GM06990 (cell line): ENCODE measurements at regions not wholly inside any gene's neighbourhood (a gene's known extent, or its start where the extent isn't known, plus 50 kb on each side); places are given as distances from the start of the nearest gene placed in this dataset.
"Not testable (repeated sequence)": the region's sequence is repeated elsewhere in the genome, so short reads cannot be mapped to it uniquely, and the experiment has no call there.

Experiments
- DNase-seq: peaks from one replicate; pipeline ENCODE4 v3.0.0-alpha.2; 2011; ENCODE audit not compliant: insufficient read length; ENCODE audit errors: extremely low read depth
- H3K27me3 ChIP-seq: replicated peaks from 2 replicates; pipeline ENCODE4 v1.6.0; 2011; ENCODE audit warnings: low read length; ENCODE audit not compliant: control insufficient read depth, insufficient read depth
- H3K36me3 ChIP-seq: 2 replicates; pipeline ENCODE4 v1.5.1; 2011; ENCODE audit warnings: low read length; ENCODE audit not compliant: control insufficient read depth, insufficient read depth
- H3K4me3 ChIP-seq: replicated peaks from 2 replicates; pipeline ENCODE4 v1.5.1; 2011; ENCODE audit warnings: low read depth, mild to moderate bottlenecking, control low read depth, low read length
- CTCF ChIP-seq: IDR thresholded peaks from 2 replicates; pipeline ENCODE4 v1.5.1; 2011; ENCODE audit warnings: low read length, control low read depth, mild to moderate bottlenecking, inconsistent platforms; ENCODE audit not compliant: insufficient read depth, poor library complexity, severe bottlenecking

GRCh38 chr14:106663805-106664410 lies 1137.5 kb downstream of the TMEM121 start:
- not testable (repeated sequence) for H3K27me3 ChIP-seq, H3K4me3 ChIP-seq, H3K36me3 ChIP-seq
- peak; percentile 97 for TF ChIP-seq CTCF
- peak; percentile 75 for DNase-seq

GRCh38 chr14:106665814-106666213 lies 1139.4 kb downstream of the TMEM121 start:
- H3K27me3 ChIP-seq, result no peaks in the 10 kb centered on the region
- DNase-seq, result peak; percentile 25
- H3K36me3 ChIP-seq, result no peaks in the 10 kb centered on the region
- no peak overlapping the region for H3K4me3 ChIP-seq
- peak; percentile 47 for TF ChIP-seq CTCF

- H3K36me3 ChIP-seq, result no peaks in the 10 kb centered on the region
- H3K27me3 ChIP-seq, result no peaks in the 10 kb centered on the region
- no peak for DNase-seq
- no peak overlapping the region for H3K4me3 ChIP-seq
- TF ChIP-seq CTCF, result no peak
Measured at GRCh38 chr14:106666341-106666740, 1140.0 kb downstream of the TMEM121 start.

GRCh38 chr14:106670011-106670410 lies 1143.6 kb downstream of the TMEM121 start:
- TF ChIP-seq CTCF, result no peak
- Histone ChIP-seq H3K36me3 (no peaks in the 10 kb centered on the region), H3K4me3 (no peak overlapping the region), H3K27me3 (no peaks in the 10 kb centered on the region)
- no peak for DNase-seq

- not testable (repeated sequence) for DNase-seq, H3K4me3 ChIP-seq, H3K36me3 ChIP-seq, H3K27me3 ChIP-seq
Measured at GRCh38 chr14:106674093-106674492, 1147.7 kb downstream of the TMEM121 start.

- not testable (repeated sequence) for DNase-seq, H3K36me3 ChIP-seq, H3K4me3 ChIP-seq, H3K27me3 ChIP-seq
Measured at GRCh38 chr14:106674509-106675125, 1148.2 kb downstream of the TMEM121 start.

GRCh38 chr14:106675716-106676115 lies 1149.3 kb downstream of the TMEM121 start:
- DNase-seq, H3K27me3 ChIP-seq, H3K36me3 ChIP-seq, H3K4me3 ChIP-seq: not testable (repeated sequence)
